SK-N-SH (cell line): ENCODE measurements at regions not wholly inside any gene's neighbourhood (a gene's known extent, or its start where the extent isn't known, plus 50 kb on each side); places are given as distances from the start of the nearest gene placed in this dataset.

Experiments
- CTCF ChIA-PET: fragments of 300-600, 350-600 bp; formaldehyde crosslinking; extraction: SDS; loops from one replicate; lab custom pipeline; 2021; lab: Yijun Ruan, JAX
- POLR2A ChIA-PET: fragments of 350-600 bp; sonication (Branson Sonifier 250); formaldehyde crosslinking; extraction: SDS; loops from one replicate; lab custom pipeline; 2020; ENCODE audit warnings: antibody characterized with exemption, inconsistent platforms; lab: Yijun Ruan, JAX
- DNase-seq: peaks from one replicate; pipeline ENCODE4 v3.0.0; 2012
- H2AFZ ChIP-seq: fragments of 200-600 bp; sonication (generic); 2 replicates; pipeline ENCODE4 v1.8.1; 2016; ENCODE audit warnings: antibody characterized with exemption, mild to moderate bottlenecking, low read depth
- H3F3A ChIP-seq: fragments of 200-600 bp; sonication (generic); replicated peaks from 2 replicates; pipeline ENCODE3; 2016; ENCODE audit warnings: antibody characterized with exemption, mild to moderate bottlenecking; ENCODE audit not compliant: insufficient read depth
- H3K27ac ChIP-seq, 2 experiments: fragments of 200-500 bp in 1 of 2; fragments of 200-600 bp in 1 of 2; sonication (Bioruptor generic) in 1 of 2; sonication (generic), shearing (Covaris generic) in 1 of 2; 2 replicates each; pipeline versions ENCODE4 v1.5.1 to v1.6.1; 2014 to 2016; ENCODE audit warnings: low read depth in 2 of 2, inconsistent platforms in 1 of 2, low read length in 1 of 2, mild to moderate bottlenecking in 1 of 2, mixed read lengths in 1 of 2
- H3K27me3 ChIP-seq: fragments of 200-600 bp; sonication (generic), shearing (Covaris generic); 2 replicates; pipeline ENCODE4 v1.6.1; 2016; ENCODE audit warnings: mixed run types; ENCODE audit not compliant: insufficient read depth
- H3K36me3 ChIP-seq, 2 experiments: fragments of 200-500 bp in 1 of 2; fragments of 200-600 bp in 1 of 2; sonication (Bioruptor generic) in 1 of 2; sonication (generic) in 1 of 2; replicated peaks in 1 of 2; 2 replicates each; pipeline versions ENCODE3 to v1.5.1; 2014 to 2016; ENCODE audit warnings: low read length in 1 of 2, mild to moderate bottlenecking in 1 of 2; ENCODE audit not compliant: insufficient read depth in 2 of 2, control insufficient read depth in 1 of 2
- H3K4me1 ChIP-seq, 2 experiments: fragments of 200-500 bp in 1 of 2; fragments of 200-600 bp in 1 of 2; sonication (Bioruptor generic) in 1 of 2; sonication (generic), shearing (Covaris generic) in 1 of 2; 2 replicates each; pipeline versions ENCODE4 v1.5.1 to v1.6.1; 2014 to 2016; ENCODE audit warnings: low read depth in 1 of 2, low read length in 1 of 2, mixed run types in 1 of 2; ENCODE audit not compliant: insufficient read depth in 2 of 2, control insufficient read depth in 1 of 2
- H3K4me2 ChIP-seq: fragments of 200-600 bp; sonication (generic), shearing (Covaris generic); 2 replicates; pipeline ENCODE4 v1.6.1; 2017; ENCODE audit warnings: mixed run types
- H3K4me3 ChIP-seq, 2 experiments: fragments of 200-500 bp in 1 of 2; fragments of 200-600 bp in 1 of 2; sonication (Bioruptor generic) in 1 of 2; sonication (generic), shearing (Covaris generic) in 1 of 2; 2 replicates each; pipeline versions ENCODE4 v1.5.1 to v1.8.1; 2014 to 2016; ENCODE audit warnings: low read depth in 2 of 2, inconsistent platforms in 1 of 2, low read length in 1 of 2, mild to moderate bottlenecking in 1 of 2, mixed read lengths in 1 of 2, moderate library complexity in 1 of 2
- H3K79me2 ChIP-seq: fragments of 200-600 bp; sonication (generic); 2 replicates; pipeline ENCODE4 v1.8.1; 2017; ENCODE audit warnings: mild to moderate bottlenecking; ENCODE audit not compliant: insufficient read depth
- H3K9ac ChIP-seq: fragments of 200-600 bp; sonication (generic); 2 replicates; pipeline ENCODE4 v1.6.1; 2017; ENCODE audit warnings: mixed run types
- H3K9me2 ChIP-seq: fragments of 200-600 bp; sonication (generic); 2 replicates; pipeline ENCODE4 v1.6.1; 2017; ENCODE audit warnings: mixed run types
- H3K9me3 ChIP-seq: fragments of 200-600 bp; sonication (generic); 2 replicates; pipeline ENCODE4 v1.6.1; 2017; ENCODE audit warnings: mixed run types, mild to moderate bottlenecking, moderate library complexity
- H4K20me1 ChIP-seq: fragments of 200-600 bp; sonication (generic); 2 replicates; pipeline ENCODE4 v1.6.1; 2017; ENCODE audit warnings: mild to moderate bottlenecking, mixed run types; ENCODE audit not compliant: insufficient read depth
- EP300 ChIP-seq, 2 experiments: IDR thresholded peaks; 2 replicates each; pipeline versions ENCODE4 v1.4.0 to v1.6.1; 2012; ENCODE audit warnings: borderline replicate concordance in 1 of 2, low read depth in 1 of 2, low read length in 1 of 2
- EZH2phosphoT487 ChIP-seq: fragments of 200-600 bp; sonication (generic); IDR thresholded peaks from 2 replicates; pipeline ENCODE4 v1.6.1; 2017; ENCODE audit warnings: low read depth, mixed run types, mild to moderate bottlenecking, antibody characterized with exemption, moderate library complexity, borderline replicate concordance
- FOSL2 ChIP-seq: IDR thresholded peaks from 2 replicates; pipeline ENCODE4 v1.4.0; 2012; ENCODE audit warnings: low read depth, mild to moderate bottlenecking, moderate library complexity, borderline replicate concordance
- FOXJ3 ChIP-seq: sonication (generic); formaldehyde crosslinking; IDR thresholded peaks from 2 replicates; pipeline ENCODE4 v1.5.1; 2020; ENCODE audit warnings: mild to moderate bottlenecking, missing genetic modification reagents
- FOXM1 ChIP-seq: IDR thresholded peaks from 2 replicates; pipeline ENCODE4 v1.4.0; 2012; ENCODE audit warnings: low read depth, mild to moderate bottlenecking
- MEF2A ChIP-seq: IDR thresholded peaks from 2 replicates; pipeline ENCODE4 v1.4.0; 2012; ENCODE audit warnings: low read depth, borderline replicate concordance
- NRF1 ChIP-seq: IDR thresholded peaks from 2 replicates; pipeline ENCODE4 v1.6.1; 2012; ENCODE audit warnings: low read depth, mild to moderate bottlenecking, low read length
- POLR2AphosphoS5 ChIP-seq: IDR thresholded peaks from 2 replicates; pipeline ENCODE4 v1.6.1; 2012; ENCODE audit warnings: low read depth, low read length
- RAD21 ChIP-seq: IDR thresholded peaks from 2 replicates; pipeline ENCODE4 v1.6.1; 2012; ENCODE audit warnings: mild to moderate bottlenecking, low read length
- RFX5 ChIP-seq: IDR thresholded peaks from 2 replicates; pipeline ENCODE4 v1.6.1; 2012; ENCODE audit warnings: mild to moderate bottlenecking, improper control_type of control experiment, low read length
- RXRA ChIP-seq: IDR thresholded peaks from 2 replicates; pipeline ENCODE4 v1.4.0; 2012; ENCODE audit warnings: low read depth, mild to moderate bottlenecking, borderline replicate concordance
- TAF1 ChIP-seq: IDR thresholded peaks from 2 replicates; pipeline ENCODE4 v1.6.1; 2012; ENCODE audit warnings: low read depth, mild to moderate bottlenecking, low read length, moderate library complexity, borderline replicate concordance
- TCF12 ChIP-seq: IDR thresholded peaks from 2 replicates; pipeline ENCODE4 v1.4.0; 2012
- USF1 ChIP-seq: IDR thresholded peaks from 2 replicates; pipeline ENCODE4 v1.4.0; 2012; ENCODE audit warnings: low read depth, borderline replicate concordance
- YY1 ChIP-seq: IDR thresholded peaks from 2 replicates; pipeline ENCODE4 v1.4.0; 2012; ENCODE audit warnings: low read depth, mild to moderate bottlenecking
- WGBS: methylation state at CpG from one replicate; pipeline ENCODE4 v1.1.6; 2017; ENCODE audit warnings: low lambda C conversion rate; 5-methylcytosine and 5-hydroxymethylcytosine counted together
- TF ChIP-seq, protein P1 (sequence below): IDR thresholded peaks from 2 replicates; pipeline ENCODE4; 2012
- TF ChIP-seq, protein P2 (sequence below): fragments of 150-350 bp; IDR thresholded peaks from 2 replicates; pipeline ENCODE4 v1.6.1; 2017; ENCODE audit warnings: antibody characterized with exemption, low read length, low read depth, borderline replicate concordance
- TF ChIP-seq, protein P3 (sequence below): IDR thresholded peaks from 2 replicates; pipeline ENCODE4 v1.4.0; 2012; ENCODE audit warnings: low read depth

DNA sequence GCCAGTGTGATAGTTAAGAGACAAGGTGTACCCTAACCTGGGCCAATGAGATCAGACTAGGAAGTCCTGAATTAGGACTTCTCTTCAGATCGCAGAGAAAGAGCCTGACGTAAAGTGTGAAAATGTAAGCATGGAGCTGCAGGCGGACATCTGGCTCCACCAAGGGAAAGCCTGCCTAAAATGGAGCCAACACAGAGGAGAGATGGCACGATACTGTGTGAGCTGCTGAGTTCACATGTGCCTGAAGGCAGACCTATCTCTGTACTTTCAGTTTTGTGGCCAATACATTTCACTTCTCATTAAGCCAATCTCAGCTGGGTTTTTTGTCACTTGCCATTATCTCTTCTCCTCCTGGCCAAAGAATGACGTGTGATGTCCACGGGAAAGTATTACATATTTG is 210.5 kb downstream of the ELAVL2 start:
- H3K9ac ChIP-seq = no peak overlapping the region
- no peak overlapping the region for H3K27ac ChIP-seq
- H3K4me1 ChIP-seq = no peaks in the 10 kb centered on the region; a peak in 1 of 4 replicates
- POLR2A ChIA-PET = no interaction called here
- no peak overlapping the region for H2AFZ ChIP-seq
- H3K27me3 ChIP-seq = no peaks in the 10 kb centered on the region
- no peaks in the 10 kb centered on the region for H4K20me1 ChIP-seq
- no peak overlapping the region for H3K4me2 ChIP-seq
- H3K36me3 ChIP-seq = no peaks in the 10 kb centered on the region
- no peaks in the 10 kb centered on the region for H3K9me2 ChIP-seq
- no peaks in the 10 kb centered on the region for H3K79me2 ChIP-seq
- H3F3A ChIP-seq = no peaks in the 10 kb centered on the region
- 58% methylated on average over 6 of the region's 6 CpGs for WGBS
- TF ChIP-seq RFX5 (no peak), TCF12 (no peak), YY1 (no peak), MEF2A (no peak), NRF1 (no peak), EZH2phosphoT487 (no peak), FOXJ3 (no peak), USF1 (no peak), FOSL2 (no peak), TAF1 (no peak), POLR2AphosphoS5 (no peak), RXRA (no peak), EP300 (IDR thresholded peaks at IDR 0.05; ENCODE audit: borderline replicate concordance in 1 of 2, low read depth in 1 of 2, low read length in 1 of 2) (no peak), RAD21 (no peak), FOXM1 (no peak)
- TF ChIP-seq, protein P1, sequence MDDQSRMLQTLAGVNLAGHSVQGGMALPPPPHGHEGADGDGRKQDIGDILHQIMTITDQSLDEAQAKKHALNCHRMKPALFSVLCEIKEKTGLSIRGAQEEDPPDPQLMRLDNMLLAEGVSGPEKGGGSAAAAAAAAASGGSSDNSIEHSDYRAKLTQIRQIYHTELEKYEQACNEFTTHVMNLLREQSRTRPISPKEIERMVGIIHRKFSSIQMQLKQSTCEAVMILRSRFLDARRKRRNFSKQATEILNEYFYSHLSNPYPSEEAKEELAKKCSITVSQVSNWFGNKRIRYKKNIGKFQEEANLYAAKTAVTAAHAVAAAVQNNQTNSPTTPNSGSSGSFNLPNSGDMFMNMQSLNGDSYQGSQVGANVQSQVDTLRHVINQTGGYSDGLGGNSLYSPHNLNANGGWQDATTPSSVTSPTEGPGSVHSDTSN = no peak
- TF ChIP-seq, protein P2, sequence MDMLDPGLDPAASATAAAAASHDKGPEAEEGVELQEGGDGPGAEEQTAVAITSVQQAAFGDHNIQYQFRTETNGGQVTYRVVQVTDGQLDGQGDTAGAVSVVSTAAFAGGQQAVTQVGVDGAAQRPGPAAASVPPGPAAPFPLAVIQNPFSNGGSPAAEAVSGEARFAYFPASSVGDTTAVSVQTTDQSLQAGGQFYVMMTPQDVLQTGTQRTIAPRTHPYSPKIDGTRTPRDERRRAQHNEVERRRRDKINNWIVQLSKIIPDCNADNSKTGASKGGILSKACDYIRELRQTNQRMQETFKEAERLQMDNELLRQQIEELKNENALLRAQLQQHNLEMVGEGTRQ = no peak
- TF ChIP-seq, protein P3, sequence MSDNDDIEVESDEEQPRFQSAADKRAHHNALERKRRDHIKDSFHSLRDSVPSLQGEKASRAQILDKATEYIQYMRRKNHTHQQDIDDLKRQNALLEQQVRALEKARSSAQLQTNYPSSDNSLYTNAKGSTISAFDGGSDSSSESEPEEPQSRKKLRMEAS = no peak
- TF ChIP-seq, all 33 proteins: peak for 0
- CTCF ChIA-PET = no interaction called here
- no peaks in the 10 kb centered on the region for H3K9me3 ChIP-seq
- no peak for DNase-seq
- H3K4me3 ChIP-seq = no peak overlapping the region
